Activated naive CD4-positive, alpha-beta T cell treated with anti-CD3 and anti-CD28 coated beads, Interleukin-2, amount 50 U/mL, for 72 hours (primary cell): ENCODE measurements at regions not wholly inside any gene's neighbourhood (a gene's known extent, or its start where the extent isn't known, plus 50 kb on each side); places are given as distances from the start of the nearest gene placed in this dataset.

Source experiments
- ATAC-seq, 2 donors: fragments of 150-1000 bp; cut with Tn5 transposase; 2 replicates each; pipeline ENCODE4 v1.10.0; 2021; ENCODE audit warnings: mild to moderate bottlenecking in 2 of 2, moderate library complexity in 2 of 2
- DNase-seq, 2 donors: peaks; one replicate each; pipeline ENCODE4 v3.0.0; 2021 to 2022; ENCODE audit warnings: low spot score in 2 of 2
- H3K27ac Mint-ChIP-seq, 2 donors: one replicate each; pipeline ENCODE4 v1.8.0; 2022; ENCODE audit warnings: mild to moderate bottlenecking in 2 of 2, mixed read lengths in 2 of 2
- H3K36me3 Mint-ChIP-seq, 2 donors: one replicate each; pipeline ENCODE4 v1.8.0; 2022; ENCODE audit warnings: mixed read lengths in 2 of 2
- H3K9me3 Mint-ChIP-seq, 2 donors: one replicate each; pipeline ENCODE4 v1.8.0; 2022; ENCODE audit warnings: mixed read lengths in 2 of 2

DNA sequence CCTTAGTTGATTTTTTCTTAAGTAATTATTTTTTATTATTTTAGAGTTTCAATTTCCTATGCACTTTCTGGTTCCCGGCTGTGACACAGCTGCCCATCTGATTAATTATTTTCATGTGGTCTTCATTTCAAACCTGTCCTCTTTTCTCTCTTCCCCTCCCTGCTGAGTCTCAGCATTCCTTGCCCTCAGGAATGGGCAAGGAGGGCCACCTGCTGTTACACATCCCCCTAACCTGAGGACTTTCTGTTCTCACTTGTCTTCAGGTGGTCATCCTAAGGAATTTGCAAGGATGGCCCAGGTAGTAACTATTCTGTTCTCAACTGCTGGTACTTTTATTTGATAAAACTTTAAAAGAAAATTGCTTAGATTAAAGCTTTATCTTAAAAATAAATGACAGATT is 545.0 kb downstream of the OTOL1 start:
- DNase-seq, result no peak
- no peak for ATAC-seq
- Mint-ChIP-seq H3K9me3 (no peaks in the 10 kb centered on the region), H3K36me3 (no peaks in the 10 kb centered on the region), H3K27ac (no peak overlapping the region)

DNA sequence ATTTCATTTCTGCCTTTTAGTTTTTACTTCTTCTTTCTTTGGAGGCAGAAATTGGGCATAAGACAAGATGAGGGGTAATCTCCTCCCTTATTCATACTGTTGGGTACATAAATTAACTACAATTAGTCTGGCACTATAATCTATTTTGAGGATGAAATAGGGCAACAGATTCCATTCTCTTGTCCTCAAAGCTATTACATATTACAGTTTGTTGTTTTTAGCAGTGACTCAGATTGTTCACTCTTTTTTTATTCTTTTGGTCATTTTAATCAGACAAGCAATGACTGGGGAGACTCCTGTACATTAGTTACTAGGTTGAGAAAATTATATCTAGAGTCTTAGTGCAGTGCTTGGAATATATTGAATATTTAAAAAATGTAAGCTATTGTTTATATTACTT is 556.0 kb downstream of the OTOL1 start:
- DNase-seq, result no peak
- ATAC-seq, result no peak
- peaks cover 9 to 16% of the 10 kb centered on the region in 2 donors for H3K9me3 Mint-ChIP-seq
- no peak overlapping the region for H3K27ac Mint-ChIP-seq
- no peaks in the 10 kb centered on the region for H3K36me3 Mint-ChIP-seq

DNA sequence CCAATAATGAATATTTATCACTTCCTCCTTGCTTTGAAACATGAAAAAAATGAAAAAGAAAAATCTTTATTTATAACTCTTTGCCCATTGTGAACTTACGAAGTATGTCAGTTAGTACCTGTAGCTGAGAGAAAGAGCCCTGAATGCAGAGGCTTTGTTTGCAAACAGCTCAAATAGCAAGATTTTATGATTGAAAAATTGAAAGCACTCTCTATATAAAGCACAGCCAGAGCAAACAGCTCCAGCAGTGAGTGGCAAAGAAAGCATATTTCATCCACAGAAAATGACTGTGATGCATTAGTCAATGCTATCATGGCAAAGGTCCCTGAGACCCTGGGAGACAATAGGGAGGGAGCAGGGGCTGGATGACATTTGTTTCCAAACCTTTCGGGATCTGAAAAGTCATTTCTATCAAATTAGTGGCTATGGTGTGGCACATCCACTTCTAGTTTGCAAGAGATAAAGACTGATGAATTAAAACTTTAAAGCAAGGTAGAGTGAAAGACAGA is 576.1 kb downstream of the OTOL1 start:
- no peaks in the 10 kb centered on the region for H3K9me3 Mint-ChIP-seq
- no peaks in the 10 kb centered on the region for H3K36me3 Mint-ChIP-seq
- H3K27ac Mint-ChIP-seq, result no peak overlapping the region
- DNase-seq (no peak), ATAC-seq (no peak)

- no peak overlapping the region for H3K27ac Mint-ChIP-seq
- ATAC-seq (no peak), DNase-seq (no peak)
- H3K36me3 Mint-ChIP-seq, result no peaks in the 10 kb centered on the region
- H3K9me3 Mint-ChIP-seq, result peaks cover 0 to 4% of the 10 kb centered on the region in 2 donors
These were observed 576.9 kb downstream of the OTOL1 start for GRCh38 chr3:162073422-162073975.

GRCh38 chr3:162077108-162077507 is 580.5 kb downstream of the OTOL1 start:
- Mint-ChIP-seq H3K36me3 (no peaks in the 10 kb centered on the region), H3K27ac (no peak overlapping the region), H3K9me3 (peaks cover 0 to 7% of the 10 kb centered on the region in 2 donors)
- DNase-seq (no peak), ATAC-seq (no peak)

DNA sequence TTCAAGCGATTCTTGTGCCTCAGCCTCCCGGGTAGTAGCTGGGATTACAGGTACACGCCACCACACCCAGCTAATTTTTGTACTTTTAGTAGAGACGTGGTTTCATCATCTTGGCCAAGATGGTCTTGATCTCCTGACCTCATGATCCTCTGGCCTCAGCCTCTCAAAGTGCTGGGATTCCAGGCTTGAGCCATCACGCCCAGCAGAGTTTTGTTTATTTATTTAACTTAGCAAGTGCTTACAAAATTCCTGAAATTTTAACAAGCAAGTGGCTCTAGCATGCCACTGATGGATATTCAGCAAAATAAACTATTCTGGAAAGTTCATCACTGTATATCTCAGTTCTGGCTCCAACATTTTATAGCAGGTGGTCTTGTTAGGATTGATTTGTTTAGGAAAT is 585.9 kb downstream of the OTOL1 start:
- DNase-seq (no peak), ATAC-seq (no peak)
- peaks cover 0 to 7% of the 10 kb centered on the region in 2 donors for H3K9me3 Mint-ChIP-seq
- H3K27ac Mint-ChIP-seq, result no peak overlapping the region
- H3K36me3 Mint-ChIP-seq, result no peaks in the 10 kb centered on the region

DNA sequence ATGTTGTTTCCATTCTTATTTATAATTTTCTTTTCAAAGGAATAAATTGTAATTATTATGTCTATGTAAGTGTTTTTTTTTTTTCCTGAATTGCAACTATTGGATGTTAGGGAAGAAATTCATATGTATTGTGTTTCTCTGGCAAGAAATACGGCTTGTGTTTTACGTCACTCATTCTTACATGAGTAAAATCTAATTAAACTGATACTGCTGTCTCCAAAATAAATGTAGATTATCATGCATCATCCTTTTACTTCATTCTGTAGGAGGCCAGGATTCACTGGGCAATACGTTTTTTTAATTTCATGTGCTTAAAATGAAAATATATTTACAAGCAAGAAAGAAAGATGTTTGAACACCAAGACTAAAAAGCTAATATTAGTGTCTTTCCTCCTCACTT is 590.8 kb downstream of the OTOL1 start:
- peaks cover 6 to 12% of the 10 kb centered on the region in 2 donors for H3K9me3 Mint-ChIP-seq
- ATAC-seq, result no peak
- no peak overlapping the region for H3K27ac Mint-ChIP-seq
- no peak for DNase-seq
- no peaks in the 10 kb centered on the region for H3K36me3 Mint-ChIP-seq

- DNase-seq, result no peak
- Mint-ChIP-seq H3K36me3 (no peaks in the 10 kb centered on the region), H3K27ac (no peak overlapping the region), H3K9me3 (peaks cover 22 to 28% of the 10 kb centered on the region in 2 donors)
- ATAC-seq, result no peak
These were observed 596.1 kb downstream of the OTOL1 start for GRCh38 chr3:162092751-162093150.

DNA sequence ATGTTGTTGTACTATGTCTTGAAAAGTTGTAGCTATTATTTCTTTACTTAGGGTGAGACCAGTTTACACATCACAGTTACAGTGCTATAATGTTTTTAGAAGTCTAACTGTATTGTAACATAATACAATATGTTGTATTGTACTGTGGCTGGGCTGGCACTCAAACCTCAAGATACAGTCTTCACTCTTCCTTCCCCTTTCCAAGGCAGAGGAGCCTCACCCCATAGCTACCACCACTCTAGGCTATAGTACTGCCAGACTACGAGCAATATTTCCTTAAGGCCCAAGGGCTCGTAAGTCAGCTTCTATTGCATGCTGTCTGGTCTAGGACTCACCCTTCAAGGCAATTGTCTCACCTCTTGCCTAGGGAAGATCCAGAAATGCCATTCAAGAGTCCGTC is 597.7 kb downstream of the OTOL1 start:
- H3K9me3 Mint-ChIP-seq, result peaks cover 19 to 25% of the 10 kb centered on the region in 2 donors
- ATAC-seq, result no peak
- DNase-seq, result no peak
- H3K36me3 Mint-ChIP-seq, result no peaks in the 10 kb centered on the region
- no peak overlapping the region for H3K27ac Mint-ChIP-seq

GRCh38 chr3:162096874-162097273 is 600.3 kb downstream of the OTOL1 start:
- DNase-seq, result no peak
- Mint-ChIP-seq H3K36me3 (no peaks in the 10 kb centered on the region), H3K9me3 (peaks cover 16 to 18% of the 10 kb centered on the region in 2 donors), H3K27ac (no peak overlapping the region)
- ATAC-seq, result no peak

DNA sequence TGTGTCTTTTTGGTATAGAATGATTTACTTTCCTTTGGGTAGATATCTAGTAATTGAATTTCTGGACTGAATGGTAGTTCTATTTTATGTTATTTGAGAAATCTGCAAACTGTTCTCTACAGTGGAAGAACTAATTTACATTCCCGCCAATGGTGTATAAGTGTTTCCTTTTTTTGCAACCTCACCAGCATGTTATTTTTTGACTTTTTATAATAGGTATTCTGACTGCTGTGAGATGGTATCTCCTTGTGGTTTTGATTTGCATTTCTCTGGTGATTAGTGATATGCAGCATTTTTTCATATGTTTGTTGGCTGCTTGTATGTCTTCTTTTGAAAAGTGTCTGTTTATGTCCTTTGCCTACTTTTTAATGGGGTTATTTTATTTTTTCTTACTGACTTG is 607.2 kb downstream of the OTOL1 start:
- Mint-ChIP-seq H3K27ac (no peak overlapping the region), H3K36me3 (no peaks in the 10 kb centered on the region), H3K9me3 (peaks cover 5 to 8% of the 10 kb centered on the region in 2 donors)
- DNase-seq (no peak), ATAC-seq (no peak)

GRCh38 chr3:162111861-162112260 is 615.3 kb downstream of the OTOL1 start:
- Mint-ChIP-seq H3K36me3 (no peaks in the 10 kb centered on the region), H3K27ac (no peak overlapping the region), H3K9me3 (peaks cover 0 to 5% of the 10 kb centered on the region in 2 donors)
- DNase-seq (no peak), ATAC-seq (no peak)

DNA sequence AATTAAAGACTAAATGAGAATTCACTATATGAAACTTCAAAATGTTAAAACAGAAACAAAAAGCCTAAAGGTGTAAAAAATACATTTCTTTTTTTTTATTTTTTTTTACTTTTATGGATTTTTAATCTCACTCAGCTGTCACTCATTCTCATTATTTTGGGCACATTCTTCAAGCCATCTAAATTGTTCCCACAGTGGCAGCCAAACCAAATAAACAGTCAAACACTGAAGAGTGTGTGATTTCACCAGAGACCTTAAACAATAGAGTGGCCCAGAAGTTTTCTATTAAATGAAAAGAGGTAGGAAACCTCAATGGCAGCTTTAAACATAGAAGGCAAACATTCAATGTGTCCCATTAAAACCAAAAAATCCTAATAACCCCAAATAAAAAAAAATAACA is 616.1 kb downstream of the OTOL1 start:
- peaks cover 0 to 5% of the 10 kb centered on the region in 2 donors for H3K9me3 Mint-ChIP-seq
- no peak for DNase-seq
- ATAC-seq, result no peak
- H3K27ac Mint-ChIP-seq, result no peak overlapping the region
- no peaks in the 10 kb centered on the region for H3K36me3 Mint-ChIP-seq

GRCh38 chr3:162117961-162118360 is 621.4 kb downstream of the OTOL1 start:
- H3K9me3 Mint-ChIP-seq, result peaks cover 4 to 6% of the 10 kb centered on the region in 2 donors
- ATAC-seq (no peak), DNase-seq (no peak)
- no peaks in the 10 kb centered on the region for H3K36me3 Mint-ChIP-seq
- no peak overlapping the region for H3K27ac Mint-ChIP-seq

DNA sequence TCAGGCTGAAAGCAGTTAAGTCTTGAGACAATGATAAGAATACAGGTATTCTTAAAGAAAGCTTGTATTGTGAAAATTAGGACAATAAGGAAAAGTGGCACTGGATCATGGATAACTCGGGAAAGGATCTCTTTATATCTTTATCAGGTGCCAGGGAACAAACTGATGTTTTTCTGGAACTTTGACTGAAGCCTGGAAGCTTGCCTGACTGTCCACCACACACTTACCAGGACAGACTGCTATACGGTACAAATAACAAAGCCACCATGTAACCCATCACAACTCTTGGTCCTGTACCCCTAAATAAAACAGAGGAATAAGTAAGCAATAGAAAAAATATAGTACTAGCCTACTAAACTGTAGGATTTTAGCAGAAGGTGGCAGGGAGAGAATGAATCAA is 623.0 kb downstream of the OTOL1 start:
- no peaks in the 10 kb centered on the region for H3K36me3 Mint-ChIP-seq
- no peak overlapping the region for H3K27ac Mint-ChIP-seq
- ATAC-seq (no peak), DNase-seq (no peak)
- H3K9me3 Mint-ChIP-seq, result peaks cover 4 to 6% of the 10 kb centered on the region in 2 donors

- no peak for DNase-seq
- no peak for ATAC-seq
- Mint-ChIP-seq H3K27ac (no peak overlapping the region), H3K9me3 (peaks cover 4 to 6% of the 10 kb centered on the region in 2 donors), H3K36me3 (no peaks in the 10 kb centered on the region)
These were observed 625.8 kb downstream of the OTOL1 start for GRCh38 chr3:162122405-162122804.

GRCh38 chr3:162125790-162126189 is 629.2 kb downstream of the OTOL1 start:
- DNase-seq, result no peak
- H3K36me3 Mint-ChIP-seq, result no peaks in the 10 kb centered on the region
- peaks cover 2 to 6% of the 10 kb centered on the region in 2 donors for H3K9me3 Mint-ChIP-seq
- H3K27ac Mint-ChIP-seq, result no peak overlapping the region
- ATAC-seq, result no peak

- peaks cover 0 to 2% of the 10 kb centered on the region in 2 donors for H3K9me3 Mint-ChIP-seq
- no peaks in the 10 kb centered on the region for H3K36me3 Mint-ChIP-seq
- no peak overlapping the region for H3K27ac Mint-ChIP-seq
- ATAC-seq (no peak), DNase-seq (no peak)
These were observed 634.0 kb downstream of the OTOL1 start for GRCh38 chr3:162130582-162130981.
